ENCODE measurements at regions not wholly inside any gene's neighbourhood (a gene's known extent, or its start where the extent isn't known, plus 50 kb on each side); places are given as distances from the start of the nearest gene placed in this dataset.

- no peak for TF ChIP-seq CTCF (IDR thresholded peaks at IDR 0.05; ENCODE audit: control insufficient read depth, insufficient read depth, low read depth, low read length, missing control alignments)
- DNase-seq (ENCODE audit: low read depth): no peak
- H3K4me3 ChIP-seq (ENCODE audit: control insufficient read depth, low read depth, low read length): no peak overlapping the region
These were observed 619.5 kb downstream of the IRX1 start for GRCh38 chr5:4215143-4215542.

GRCh38 chr5:4216142-4216541, 620.5 kb downstream of the IRX1 start:
- no peak overlapping the region for H3K4me3 ChIP-seq (ENCODE audit: control insufficient read depth, low read depth, low read length)
- DNase-seq (ENCODE audit: low read depth): no peak
- no peak for TF ChIP-seq CTCF (IDR thresholded peaks at IDR 0.05; ENCODE audit: control insufficient read depth, insufficient read depth, low read depth, low read length, missing control alignments)

- no peak overlapping the region for H3K4me3 ChIP-seq (ENCODE audit: control insufficient read depth, low read depth, low read length)
- DNase-seq (ENCODE audit: low read depth): no peak
- TF ChIP-seq CTCF (IDR thresholded peaks at IDR 0.05; ENCODE audit: control insufficient read depth, insufficient read depth, low read depth, low read length, missing control alignments): no peak
These were observed 624.4 kb downstream of the IRX1 start for GRCh38 chr5:4220016-4220415.

- no peak for TF ChIP-seq CTCF (IDR thresholded peaks at IDR 0.05; ENCODE audit: control insufficient read depth, insufficient read depth, low read depth, low read length, missing control alignments)
These were observed 625.4 kb downstream of the IRX1 start for GRCh38 chr5:4221048-4221447.

GRCh38 chr5:4222147-4222546, 626.5 kb downstream of the IRX1 start:
- H3K4me3 ChIP-seq (ENCODE audit: control insufficient read depth, low read depth, low read length): no peak overlapping the region
- TF ChIP-seq CTCF (IDR thresholded peaks at IDR 0.05; ENCODE audit: control insufficient read depth, insufficient read depth, low read depth, low read length, missing control alignments): no peak
- no peak for DNase-seq (ENCODE audit: low read depth)

More at GRCh38 chr5:4221048-4221447, 625.4 kb downstream of the IRX1 start:
- DNase-seq (ENCODE audit: low read depth): no peak
- H3K4me3 ChIP-seq (ENCODE audit: control insufficient read depth, low read depth, low read length): no peak overlapping the region

GRCh38 chr5:4222821-4223220, 627.2 kb downstream of the IRX1 start:
- TF ChIP-seq CTCF (IDR thresholded peaks at IDR 0.05; ENCODE audit: control insufficient read depth, insufficient read depth, low read depth, low read length, missing control alignments): no peak
- DNase-seq (ENCODE audit: low read depth): no peak
- no peak overlapping the region for H3K4me3 ChIP-seq (ENCODE audit: control insufficient read depth, low read depth, low read length)

GRCh38 chr5:4225741-4226140, 630.1 kb downstream of the IRX1 start:
- no peak overlapping the region for H3K4me3 ChIP-seq (ENCODE audit: control insufficient read depth, low read depth, low read length)
- no peak for DNase-seq (ENCODE audit: low read depth)
- no peak for TF ChIP-seq CTCF (IDR thresholded peaks at IDR 0.05; ENCODE audit: control insufficient read depth, insufficient read depth, low read depth, low read length, missing control alignments)

All from AG09309 (cell line).